ENCODE measurements at regions not wholly inside any gene's neighbourhood (a gene's known extent, or its start where the extent isn't known, plus 50 kb on each side); places are given as distances from the start of the nearest gene placed in this dataset.

DNA sequence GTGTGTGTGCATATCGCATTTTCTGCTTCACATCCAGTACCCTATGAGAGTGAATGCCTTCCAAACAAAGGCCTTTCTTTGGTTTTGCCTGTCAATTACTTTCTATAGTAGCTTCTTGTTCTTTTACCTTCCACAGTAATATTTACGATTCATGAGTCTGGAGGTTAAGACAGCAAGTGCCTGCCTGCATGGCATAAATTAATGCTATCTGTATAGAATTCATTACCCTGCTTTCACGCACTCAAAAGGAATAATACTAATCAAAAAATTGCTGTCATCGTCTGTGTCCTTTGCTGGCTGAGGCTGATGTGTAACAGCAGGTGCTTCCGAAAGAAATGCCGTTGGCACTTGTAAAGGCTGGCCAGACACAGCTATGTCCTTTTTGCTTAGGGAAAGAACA is 1304.4 kb upstream of the CDH6 start:
- TF ChIP-seq PPARA (CRISPR knock-in tag; IDR thresholded peaks at IDR 0.05; ENCODE audit: borderline replicate concordance) = no peak
- TF ChIP-seq ZFP3 (CRISPR knock-in tag; IDR thresholded peaks at IDR 0.05) = no peak
- TF ChIP-seq BACH2 (CRISPR knock-in tag; IDR thresholded peaks at IDR 0.05; ENCODE audit: borderline replicate concordance) = no peak
- TF ChIP-seq ARNTL (CRISPR knock-in tag; IDR thresholded peaks at IDR 0.05; ENCODE audit: borderline replicate concordance, low read depth) = no peak
- TF ChIP-seq OSR1 (CRISPR knock-in tag; IDR thresholded peaks at IDR 0.05) = no peak
- TF ChIP-seq CSDC2 (CRISPR knock-in tag; IDR thresholded peaks at IDR 0.05) = no peak
- TF ChIP-seq GLIS3 (CRISPR knock-in tag; IDR thresholded peaks at IDR 0.05) = no peak
- TF ChIP-seq, protein P1, sequence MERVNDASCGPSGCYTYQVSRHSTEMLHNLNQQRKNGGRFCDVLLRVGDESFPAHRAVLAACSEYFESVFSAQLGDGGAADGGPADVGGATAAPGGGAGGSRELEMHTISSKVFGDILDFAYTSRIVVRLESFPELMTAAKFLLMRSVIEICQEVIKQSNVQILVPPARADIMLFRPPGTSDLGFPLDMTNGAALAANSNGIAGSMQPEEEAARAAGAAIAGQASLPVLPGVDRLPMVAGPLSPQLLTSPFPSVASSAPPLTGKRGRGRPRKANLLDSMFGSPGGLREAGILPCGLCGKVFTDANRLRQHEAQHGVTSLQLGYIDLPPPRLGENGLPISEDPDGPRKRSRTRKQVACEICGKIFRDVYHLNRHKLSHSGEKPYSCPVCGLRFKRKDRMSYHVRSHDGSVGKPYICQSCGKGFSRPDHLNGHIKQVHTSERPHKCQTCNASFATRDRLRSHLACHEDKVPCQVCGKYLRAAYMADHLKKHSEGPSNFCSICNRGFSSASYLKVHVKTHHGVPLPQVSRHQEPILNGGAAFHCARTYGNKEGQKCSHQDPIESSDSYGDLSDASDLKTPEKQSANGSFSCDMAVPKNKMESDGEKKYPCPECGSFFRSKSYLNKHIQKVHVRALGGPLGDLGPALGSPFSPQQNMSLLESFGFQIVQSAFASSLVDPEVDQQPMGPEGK (CRISPR knock-in tag; IDR thresholded peaks at IDR 0.05; ENCODE audit: borderline replicate concordance) = no peak
- ATAC-seq = no peak

DNA sequence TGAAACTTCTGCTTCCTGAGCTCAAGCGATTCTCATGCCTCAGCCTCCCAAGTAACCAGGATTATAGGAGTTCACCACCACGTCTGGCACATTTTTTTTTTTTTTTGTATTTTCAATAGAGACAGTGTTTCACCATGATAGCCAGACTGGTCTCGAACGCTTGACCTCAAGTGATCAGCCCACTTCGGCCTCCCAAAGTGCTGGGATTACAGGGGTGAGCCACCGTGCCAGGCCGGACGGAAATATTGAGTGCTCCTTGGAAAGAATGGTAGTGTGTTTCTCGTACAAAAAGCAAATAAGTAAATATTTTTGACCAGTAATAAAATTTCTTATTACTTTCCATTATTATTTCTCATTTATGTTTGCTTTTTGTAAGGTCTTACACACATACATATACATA is 1307.9 kb upstream of the CDH6 start:
- no peak for ATAC-seq
- TF ChIP-seq PPARA (CRISPR knock-in tag; IDR thresholded peaks at IDR 0.05; ENCODE audit: borderline replicate concordance) (no peak), GLIS3 (CRISPR knock-in tag; IDR thresholded peaks at IDR 0.05) (no peak), CSDC2 (CRISPR knock-in tag; IDR thresholded peaks at IDR 0.05) (no peak)

DNA sequence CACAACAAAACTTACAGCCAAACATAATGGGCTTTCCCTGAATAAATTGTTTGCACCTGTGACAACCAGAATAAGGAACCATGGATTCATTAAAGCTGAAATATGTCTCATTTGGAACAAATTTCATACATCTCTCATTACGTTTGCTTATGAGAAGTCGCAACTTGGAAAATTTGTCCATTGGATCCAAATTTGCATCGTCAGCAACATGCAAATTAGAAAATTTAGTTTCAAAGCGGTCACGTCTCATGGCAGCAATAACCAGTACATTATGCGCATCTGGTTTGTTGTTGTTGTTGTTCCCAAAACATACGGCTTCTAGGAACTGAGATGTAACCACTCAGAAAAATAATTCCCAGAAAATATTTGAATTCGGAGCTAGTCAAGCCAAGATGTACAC is 1311.5 kb upstream of the CDH6 start:
- no peak for ATAC-seq
- TF ChIP-seq, protein P1 (CRISPR knock-in tag; IDR thresholded peaks at IDR 0.05; ENCODE audit: borderline replicate concordance) = no peak
- TF ChIP-seq ZNF70 (CRISPR knock-in tag; IDR thresholded peaks at IDR 0.05) (no peak), OSR1 (CRISPR knock-in tag; IDR thresholded peaks at IDR 0.05) (no peak), BACH2 (CRISPR knock-in tag; IDR thresholded peaks at IDR 0.05; ENCODE audit: borderline replicate concordance) (no peak), ARNTL (CRISPR knock-in tag; IDR thresholded peaks at IDR 0.05; ENCODE audit: borderline replicate concordance, low read depth) (no peak), ZC3H10 (CRISPR knock-in tag; IDR thresholded peaks at IDR 0.05) (no peak), PPARA (CRISPR knock-in tag; IDR thresholded peaks at IDR 0.05; ENCODE audit: borderline replicate concordance) (no peak)
- TF ChIP-seq, protein P2, sequence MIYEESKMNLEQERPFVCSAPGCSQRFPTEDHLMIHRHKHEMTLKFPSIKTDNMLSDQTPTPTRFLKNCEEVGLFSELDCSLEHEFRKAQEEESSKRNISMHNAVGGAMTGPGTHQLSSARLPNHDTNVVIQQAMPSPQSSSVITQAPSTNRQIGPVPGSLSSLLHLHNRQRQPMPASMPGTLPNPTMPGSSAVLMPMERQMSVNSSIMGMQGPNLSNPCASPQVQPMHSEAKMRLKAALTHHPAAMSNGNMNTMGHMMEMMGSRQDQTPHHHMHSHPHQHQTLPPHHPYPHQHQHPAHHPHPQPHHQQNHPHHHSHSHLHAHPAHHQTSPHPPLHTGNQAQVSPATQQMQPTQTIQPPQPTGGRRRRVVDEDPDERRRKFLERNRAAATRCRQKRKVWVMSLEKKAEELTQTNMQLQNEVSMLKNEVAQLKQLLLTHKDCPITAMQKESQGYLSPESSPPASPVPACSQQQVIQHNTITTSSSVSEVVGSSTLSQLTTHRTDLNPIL (CRISPR knock-in tag; IDR thresholded peaks at IDR 0.05; ENCODE audit: low read depth) = no peak
- TF ChIP-seq, protein P3, sequence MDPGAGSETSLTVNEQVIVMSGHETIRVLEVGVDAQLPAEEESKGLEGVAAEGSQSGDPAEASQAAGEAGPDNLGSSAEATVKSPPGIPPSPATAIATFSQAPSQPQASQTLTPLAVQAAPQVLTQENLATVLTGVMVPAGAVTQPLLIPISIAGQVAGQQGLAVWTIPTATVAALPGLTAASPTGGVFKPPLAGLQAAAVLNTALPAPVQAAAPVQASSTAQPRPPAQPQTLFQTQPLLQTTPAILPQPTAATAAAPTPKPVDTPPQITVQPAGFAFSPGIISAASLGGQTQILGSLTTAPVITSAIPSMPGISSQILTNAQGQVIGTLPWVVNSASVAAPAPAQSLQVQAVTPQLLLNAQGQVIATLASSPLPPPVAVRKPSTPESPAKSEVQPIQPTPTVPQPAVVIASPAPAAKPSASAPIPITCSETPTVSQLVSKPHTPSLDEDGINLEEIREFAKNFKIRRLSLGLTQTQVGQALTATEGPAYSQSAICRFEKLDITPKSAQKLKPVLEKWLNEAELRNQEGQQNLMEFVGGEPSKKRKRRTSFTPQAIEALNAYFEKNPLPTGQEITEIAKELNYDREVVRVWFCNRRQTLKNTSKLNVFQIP (CRISPR knock-in tag; IDR thresholded peaks at IDR 0.05; ENCODE audit: borderline replicate concordance, low read depth) = no peak
- TF ChIP-seq, protein P4, sequence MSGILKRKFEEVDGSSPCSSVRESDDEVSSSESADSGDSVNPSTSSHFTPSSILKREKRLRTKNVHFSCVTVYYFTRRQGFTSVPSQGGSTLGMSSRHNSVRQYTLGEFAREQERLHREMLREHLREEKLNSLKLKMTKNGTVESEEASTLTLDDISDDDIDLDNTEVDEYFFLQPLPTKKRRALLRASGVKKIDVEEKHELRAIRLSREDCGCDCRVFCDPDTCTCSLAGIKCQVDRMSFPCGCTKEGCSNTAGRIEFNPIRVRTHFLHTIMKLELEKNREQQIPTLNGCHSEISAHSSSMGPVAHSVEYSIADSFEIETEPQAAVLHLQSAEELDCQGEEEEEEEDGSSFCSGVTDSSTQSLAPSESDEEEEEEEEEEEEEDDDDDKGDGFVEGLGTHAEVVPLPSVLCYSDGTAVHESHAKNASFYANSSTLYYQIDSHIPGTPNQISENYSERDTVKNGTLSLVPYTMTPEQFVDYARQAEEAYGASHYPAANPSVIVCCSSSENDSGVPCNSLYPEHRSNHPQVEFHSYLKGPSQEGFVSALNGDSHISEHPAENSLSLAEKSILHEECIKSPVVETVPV (CRISPR knock-in tag; IDR thresholded peaks at IDR 0.05) = no peak

DNA sequence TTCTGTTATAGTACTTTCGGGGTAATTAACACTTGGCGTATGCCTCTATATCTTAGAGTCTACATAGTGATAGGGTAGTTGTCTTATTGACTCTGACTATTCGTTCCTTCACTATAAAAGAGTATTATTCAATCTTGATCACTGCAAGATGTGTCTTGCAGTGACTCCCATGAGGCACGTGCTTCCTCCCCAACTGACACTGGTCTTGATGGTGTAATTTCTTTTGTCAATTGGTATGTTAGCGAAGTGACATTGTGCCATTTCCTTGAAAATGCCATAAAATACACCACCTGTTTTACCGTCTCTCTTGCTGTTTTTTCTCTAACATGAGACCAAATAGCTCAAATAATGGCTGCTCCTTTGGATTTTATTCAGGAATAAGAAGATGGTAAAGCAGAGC is 1314.1 kb upstream of the CDH6 start:
- no peak for ATAC-seq
- no peak for TF ChIP-seq ZNF70 (CRISPR knock-in tag; IDR thresholded peaks at IDR 0.05)
- no peak for TF ChIP-seq GLIS3 (CRISPR knock-in tag; IDR thresholded peaks at IDR 0.05)
- TF ChIP-seq, protein P4 (CRISPR knock-in tag; IDR thresholded peaks at IDR 0.05) = no peak
- TF ChIP-seq, protein P1 (CRISPR knock-in tag; IDR thresholded peaks at IDR 0.05; ENCODE audit: borderline replicate concordance) = no peak
- TF ChIP-seq OSR1 (CRISPR knock-in tag; IDR thresholded peaks at IDR 0.05) = no peak
- TF ChIP-seq ZNF8 (CRISPR knock-in tag; IDR thresholded peaks at IDR 0.05) = no peak
- TF ChIP-seq, protein P5, sequence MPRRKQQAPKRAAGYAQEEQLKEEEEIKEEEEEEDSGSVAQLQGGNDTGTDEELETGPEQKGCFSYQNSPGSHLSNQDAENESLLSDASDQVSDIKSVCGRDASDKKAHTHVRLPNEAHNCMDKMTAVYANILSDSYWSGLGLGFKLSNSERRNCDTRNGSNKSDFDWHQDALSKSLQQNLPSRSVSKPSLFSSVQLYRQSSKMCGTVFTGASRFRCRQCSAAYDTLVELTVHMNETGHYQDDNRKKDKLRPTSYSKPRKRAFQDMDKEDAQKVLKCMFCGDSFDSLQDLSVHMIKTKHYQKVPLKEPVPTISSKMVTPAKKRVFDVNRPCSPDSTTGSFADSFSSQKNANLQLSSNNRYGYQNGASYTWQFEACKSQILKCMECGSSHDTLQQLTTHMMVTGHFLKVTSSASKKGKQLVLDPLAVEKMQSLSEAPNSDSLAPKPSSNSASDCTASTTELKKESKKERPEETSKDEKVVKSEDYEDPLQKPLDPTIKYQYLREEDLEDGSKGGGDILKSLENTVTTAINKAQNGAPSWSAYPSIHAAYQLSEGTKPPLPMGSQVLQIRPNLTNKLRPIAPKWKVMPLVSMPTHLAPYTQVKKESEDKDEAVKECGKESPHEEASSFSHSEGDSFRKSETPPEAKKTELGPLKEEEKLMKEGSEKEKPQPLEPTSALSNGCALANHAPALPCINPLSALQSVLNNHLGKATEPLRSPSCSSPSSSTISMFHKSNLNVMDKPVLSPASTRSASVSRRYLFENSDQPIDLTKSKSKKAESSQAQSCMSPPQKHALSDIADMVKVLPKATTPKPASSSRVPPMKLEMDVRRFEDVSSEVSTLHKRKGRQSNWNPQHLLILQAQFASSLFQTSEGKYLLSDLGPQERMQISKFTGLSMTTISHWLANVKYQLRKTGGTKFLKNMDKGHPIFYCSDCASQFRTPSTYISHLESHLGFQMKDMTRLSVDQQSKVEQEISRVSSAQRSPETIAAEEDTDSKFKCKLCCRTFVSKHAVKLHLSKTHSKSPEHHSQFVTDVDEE (CRISPR knock-in tag; IDR thresholded peaks at IDR 0.05) = no peak
- TF ChIP-seq SNAI2 (CRISPR knock-in tag; IDR thresholded peaks at IDR 0.05) = no peak
- TF ChIP-seq, protein P2 (CRISPR knock-in tag; IDR thresholded peaks at IDR 0.05; ENCODE audit: low read depth) = no peak
- TF ChIP-seq ZC3H10 (CRISPR knock-in tag; IDR thresholded peaks at IDR 0.05) = no peak
- no peak for TF ChIP-seq ESRRG (CRISPR knock-in tag; IDR thresholded peaks at IDR 0.05)

Data from SK-N-SH treated with all-trans-retinoic acid at 6 μM for 48 hours (cell line).